GM12878 (cell line): ENCODE measurements at regions not wholly inside any gene's neighbourhood (a gene's known extent, or its start where the extent isn't known, plus 50 kb on each side); places are given as distances from the start of the nearest gene placed in this dataset.

Experiments used
- ATAC-seq: fragments of 200-7000 bp; cut with Tn5 transposase; 3 replicates; pipeline ENCODE4 v1.9.1; 2020; ENCODE audit warnings: mild to moderate bottlenecking, moderate library complexity
- BruUV-seq: library from RNA; stranded (reverse); fragments of 400-500 nt; replicated peaks from 2 replicates; lab custom pipeline; 2021; lab: Mats Ljungman, UMichigan
- CTCF ChIA-PET: fragments of 300-600 bp; sonication (Branson Sonifier 250); formaldehyde crosslinking; extraction: SDS; loops from one replicate; lab custom pipeline; 2021; ENCODE audit warnings: inconsistent platforms; lab: Yijun Ruan, JAX
- POLR2A ChIA-PET: fragments of 350-600 bp; formaldehyde crosslinking; extraction: SDS; loops from one replicate; lab custom pipeline; 2021; ENCODE audit warnings: inconsistent platforms; lab: Charles Lee
- RAD21 ChIA-PET: fragments of 300-600 bp; sonication (Branson Sonifier 250); formaldehyde crosslinking; loops from one replicate; lab custom pipeline; 2023; ENCODE audit warnings: antibody characterized with exemption; ENCODE audit not compliant: unreplicated experiment; lab: Charles Lee
- SMC1A ChIA-PET: fragments of 300-600 bp; sonication (Branson Sonifier 250); formaldehyde crosslinking; loops from one replicate; lab custom pipeline; 2023; ENCODE audit not compliant: unreplicated experiment, uncharacterized antibody; lab: Charles Lee
- DNase-seq: peaks from one replicate; pipeline ENCODE4 v3.0.0-alpha.2; 2011; ENCODE audit warnings: low read depth, low spot score
- FAIRE-seq: peaks from 3 replicates; lab custom pipeline; 2011; peaks lifted over from hg19 to GRCh38; lab: Jason Lieb, UNC
- H2AFZ ChIP-seq: 2 replicates; pipeline ENCODE4 v1.6.0; 2011; ENCODE audit warnings: low read depth, low read length, control low read depth; ENCODE audit not compliant: control insufficient read depth
- H3K27ac ChIP-seq: 2 replicates; pipeline ENCODE4 v1.5.1; 2011; ENCODE audit warnings: control low read depth; ENCODE audit not compliant: control insufficient read depth, insufficient read depth
- H3K27me3 ChIP-seq, 2 experiments: replicated peaks in 1 of 2; 2 replicates each; pipeline versions ENCODE4 v1.6.0 to v1.6.1; 2011; ENCODE audit warnings: low read length in 1 of 2; ENCODE audit not compliant: control insufficient read depth in 2 of 2, insufficient read depth in 2 of 2
- H3K36me3 ChIP-seq, 2 experiments: 2 replicates each; pipeline ENCODE4 v1.5.1; 2011; ENCODE audit warnings: low read length in 1 of 2; ENCODE audit not compliant: control insufficient read depth in 2 of 2, insufficient read depth in 2 of 2
- H3K4me1 ChIP-seq: 2 replicates; pipeline ENCODE4 v1.6.1; 2011; ENCODE audit warnings: mild to moderate bottlenecking, low read length, moderate library complexity, mixed read lengths; ENCODE audit not compliant: control insufficient read depth, insufficient read depth
- H3K4me2 ChIP-seq: 2 replicates; pipeline ENCODE4 v1.6.0; 2011; ENCODE audit warnings: control low read depth; ENCODE audit not compliant: control insufficient read depth, insufficient read depth
- H3K4me3 ChIP-seq: fragments of 200-600 bp; sonication (generic); 2 replicates; pipeline ENCODE4 v1.5.1; 2016
- H3K79me2 ChIP-seq: 2 replicates; pipeline ENCODE4 v1.6.0; 2011; ENCODE audit warnings: low read length; ENCODE audit not compliant: control insufficient read depth, insufficient read depth
- H3K9ac ChIP-seq: 2 replicates; pipeline ENCODE4 v1.8.0; 2011; ENCODE audit warnings: low read length, control low read depth, mixed read lengths; ENCODE audit not compliant: control insufficient read depth, insufficient read depth
- H3K9me3 ChIP-seq: replicated peaks from 3 replicates; pipeline ENCODE4 v1.5.1; 2011; ENCODE audit warnings: mild to moderate bottlenecking, low read length; ENCODE audit not compliant: control insufficient read depth, insufficient read depth
- H4K20me1 ChIP-seq: 2 replicates; pipeline ENCODE4 v1.6.0; 2011; ENCODE audit not compliant: control insufficient read depth, insufficient read depth
- ATF3 ChIP-seq: IDR thresholded peaks from 2 replicates; pipeline ENCODE4 v1.6.1; 2011; ENCODE audit warnings: low read depth, mild to moderate bottlenecking, low read length, moderate library complexity, borderline replicate concordance; ENCODE audit errors: extremely low read depth
- BCL11A ChIP-seq: IDR thresholded peaks from 2 replicates; pipeline ENCODE4 v1.6.1; 2011; ENCODE audit warnings: low read depth, low read length
- FOS ChIP-seq: IDR thresholded peaks from 3 replicates; pipeline ENCODE4 v1.6.1; 2011; ENCODE audit warnings: borderline replicate concordance; ENCODE audit not compliant: insufficient read length; ENCODE audit errors: extremely low read depth
- GABPA ChIP-seq: IDR thresholded peaks from 2 replicates; pipeline ENCODE4 v1.6.1; 2014; ENCODE audit warnings: antibody characterized with exemption, low read depth, mild to moderate bottlenecking, inconsistent platforms
- HCFC1 ChIP-seq: fragments of 150-350 bp; IDR thresholded peaks from 2 replicates; pipeline ENCODE4 v1.6.1; 2014; ENCODE audit warnings: low read length
- MLLT1 ChIP-seq: fragments of 450-650 bp; IDR thresholded peaks from 2 replicates; pipeline ENCODE4 v1.6.1; 2016; ENCODE audit warnings: mild to moderate bottlenecking
- MTA2 ChIP-seq: fragments of 450-650 bp; IDR thresholded peaks from 2 replicates; pipeline ENCODE4 v1.6.1; 2016; ENCODE audit warnings: low read depth, mild to moderate bottlenecking, moderate library complexity
- MTA3 ChIP-seq: IDR thresholded peaks from 2 replicates; pipeline ENCODE4 v1.6.1; 2012; ENCODE audit warnings: low read length, inconsistent platforms, borderline replicate concordance
- NR2F1 ChIP-seq: fragments of 450-650 bp; conservative IDR thresholded peaks from 2 replicates; pipeline ENCODE4 v1.6.1; 2017; ENCODE audit warnings: mild to moderate bottlenecking
- PBX3 ChIP-seq: IDR thresholded peaks from 2 replicates; pipeline ENCODE4 v1.6.1; 2011; ENCODE audit warnings: mild to moderate bottlenecking, low read depth, low read length, moderate library complexity; ENCODE audit not compliant: insufficient replicate concordance
- RELB ChIP-seq: fragments of 450-650 bp; IDR thresholded peaks from 2 replicates; pipeline ENCODE4 v1.6.1; 2017; ENCODE audit warnings: low read depth, mild to moderate bottlenecking, moderate library complexity
- REST ChIP-seq: IDR thresholded peaks from 2 replicates; pipeline ENCODE4 v1.6.1; 2012; ENCODE audit warnings: mild to moderate bottlenecking, low read depth, low read length
- ZBTB4 ChIP-seq: fragments of 450-650 bp; formaldehyde crosslinking; IDR thresholded peaks from 2 replicates; pipeline ENCODE4 v1.4.0; 2022; ENCODE audit warnings: mild to moderate bottlenecking, moderate library complexity
- WGBS: methylation state at CpG from one replicate; pipeline ENCODE4 v1.1.6; 2016; ENCODE audit warnings: low lambda C conversion rate; ENCODE audit not compliant: insufficient replicate concordance, insufficient coverage; ENCODE audit errors: missing lambda C conversion rate; 5-methylcytosine and 5-hydroxymethylcytosine counted together
- in situ Hi-C: fragments of 300-500 bp; cut with MboI; formaldehyde crosslinking; loops from 9 replicates; pipeline ENCODE4 v1.14.3; 2018; ENCODE audit warnings: mixed read lengths
- intact Hi-C: fragments of 100-400 bp; cut with micrococcal nuclease; formaldehyde crosslinking; loops from one replicate; pipeline ENCODE4 v1.14.2; 2022; ENCODE audit not compliant: unreplicated experiment

GRCh38 chr4:35938936-35939335 is 305.4 kb downstream of the ARAP2 start:
- CTCF ChIA-PET, result no interaction called here
- no peak for TF ChIP-seq MTA2
- no peak for TF ChIP-seq MLLT1
- no peak for TF ChIP-seq GABPA
- TF ChIP-seq REST, result no peak
- TF ChIP-seq PBX3, result no peak
- TF ChIP-seq FOS, result no peak
- no peak for TF ChIP-seq HCFC1
- TF ChIP-seq ATF3, result no peak
- no peak for TF ChIP-seq RELB
- TF ChIP-seq MTA3, result no peak
- no peak for TF ChIP-seq NR2F1
- no peak for TF ChIP-seq BCL11A
- no peak for TF ChIP-seq ZBTB4

More at GRCh38 chr4:35938936-35939335, 305.4 kb downstream of the ARAP2 start:
- Histone ChIP-seq H3K27me3 (no peaks in the 10 kb centered on the region), H3K79me2 (no peaks in the 10 kb centered on the region), H3K36me3 (no peaks in the 10 kb centered on the region), H3K9me3 (no peaks in the 10 kb centered on the region), H3K4me1 (no peaks in the 10 kb centered on the region), H3K4me2 (no peak overlapping the region), H3K27ac (no peak overlapping the region), H3K4me3 (no peak overlapping the region), H4K20me1 (no peaks in the 10 kb centered on the region), H3K9ac (no peak overlapping the region), H2AFZ (no peak overlapping the region)
- FAIRE-seq (no peak), DNase-seq (no peak), ATAC-seq (no peak)
- intact Hi-C loops (no loop called here), in situ Hi-C loops (no loop called here)
- BruUV-seq, result no TSS peak
- WGBS, result 16% methylated on average over 3 of the region's 3 CpGs
- ChIA-PET SMC1A (interaction anchor here (0.6 to 1.0 kb wide), 2 partner anchors 461 to 660 kb away, joined by 3 to 4 read pairs; no protein-coding TSS in a partner anchor), RAD21 (no interaction called here), POLR2A (no interaction called here)
